ENCODE measurements at regions not wholly inside any gene's neighbourhood (a gene's known extent, or its start where the extent isn't known, plus 50 kb on each side); places are given as distances from the start of the nearest gene placed in this dataset.

GRCh38 chr13:109425821-109426689 is 360.3 kb downstream of the IRS2 start:
- Mint-ChIP-seq H3K9me3 (peaks cover 12% of the 10 kb centered on the region), H3K4me3 (no peak overlapping the region), H3K36me3 (no peaks in the 10 kb centered on the region), H3K27me3 (no peaks in the 10 kb centered on the region), H3K27ac (no peak overlapping the region), H3K4me1 (ENCODE audit: unreplicated experiment) (no peaks in the 10 kb centered on the region)
- no peak for TF ChIP-seq CTCF (conservative IDR thresholded peaks at IDR 0.05)
- DNase-seq (ENCODE audit: extremely low spot score, unreplicated experiment), result no peak

GRCh38 chr13:109422161-109422560 is 364.2 kb downstream of the IRS2 start:
- H3K27me3 Mint-ChIP-seq, result no peaks in the 10 kb centered on the region
- H3K36me3 Mint-ChIP-seq, result no peaks in the 10 kb centered on the region
- no peak for DNase-seq (ENCODE audit: extremely low spot score, unreplicated experiment)
- no peak for TF ChIP-seq CTCF (conservative IDR thresholded peaks at IDR 0.05)
- no peaks in the 10 kb centered on the region for H3K4me1 Mint-ChIP-seq (ENCODE audit: unreplicated experiment)
- no peak overlapping the region for H3K27ac Mint-ChIP-seq
- H3K9me3 Mint-ChIP-seq, result no peaks in the 10 kb centered on the region
- H3K4me3 Mint-ChIP-seq, result no peak overlapping the region

- H3K36me3 Mint-ChIP-seq, result no peaks in the 10 kb centered on the region
- no peak for TF ChIP-seq CTCF (conservative IDR thresholded peaks at IDR 0.05)
- no peaks in the 10 kb centered on the region for H3K9me3 Mint-ChIP-seq
- peaks cover 7% of the 10 kb centered on the region for H3K27me3 Mint-ChIP-seq
- H3K4me3 Mint-ChIP-seq, result no peak overlapping the region
- no peak for DNase-seq (ENCODE audit: extremely low spot score, unreplicated experiment)
- no peak overlapping the region for H3K27ac Mint-ChIP-seq
- no peaks in the 10 kb centered on the region for H3K4me1 Mint-ChIP-seq (ENCODE audit: unreplicated experiment)
Measured at GRCh38 chr13:109419896-109420295, 366.5 kb downstream of the IRS2 start.

- no peak for TF ChIP-seq CTCF (conservative IDR thresholded peaks at IDR 0.05)
- Mint-ChIP-seq H3K27me3 (peaks cover 11% of the 10 kb centered on the region), H3K4me3 (no peak overlapping the region), H3K9me3 (no peaks in the 10 kb centered on the region), H3K36me3 (no peaks in the 10 kb centered on the region), H3K27ac (no peak overlapping the region), H3K4me1 (ENCODE audit: unreplicated experiment) (peaks cover 4% of the 10 kb centered on the region)
- no peak for DNase-seq (ENCODE audit: extremely low spot score, unreplicated experiment)
Measured at GRCh38 chr13:109418111-109418510, 368.3 kb downstream of the IRS2 start.

GRCh38 chr13:109416001-109416400 is 370.4 kb downstream of the IRS2 start:
- H3K4me1 Mint-ChIP-seq (ENCODE audit: unreplicated experiment), result peaks cover 13% of the 10 kb centered on the region
- H3K9me3 Mint-ChIP-seq, result no peaks in the 10 kb centered on the region
- peaks cover 14% of the 10 kb centered on the region for H3K27me3 Mint-ChIP-seq
- H3K4me3 Mint-ChIP-seq, result no peak overlapping the region
- DNase-seq (ENCODE audit: extremely low spot score, unreplicated experiment), result no peak
- H3K36me3 Mint-ChIP-seq, result no peaks in the 10 kb centered on the region
- TF ChIP-seq CTCF (conservative IDR thresholded peaks at IDR 0.05), result no peak
- H3K27ac Mint-ChIP-seq, result no peak overlapping the region

All from type B pancreatic cell (in vitro differentiated cells).